ENCODE measurements at regions not wholly inside any gene's neighbourhood (a gene's known extent, or its start where the extent isn't known, plus 50 kb on each side); places are given as distances from the start of the nearest gene placed in this dataset.

DNA sequence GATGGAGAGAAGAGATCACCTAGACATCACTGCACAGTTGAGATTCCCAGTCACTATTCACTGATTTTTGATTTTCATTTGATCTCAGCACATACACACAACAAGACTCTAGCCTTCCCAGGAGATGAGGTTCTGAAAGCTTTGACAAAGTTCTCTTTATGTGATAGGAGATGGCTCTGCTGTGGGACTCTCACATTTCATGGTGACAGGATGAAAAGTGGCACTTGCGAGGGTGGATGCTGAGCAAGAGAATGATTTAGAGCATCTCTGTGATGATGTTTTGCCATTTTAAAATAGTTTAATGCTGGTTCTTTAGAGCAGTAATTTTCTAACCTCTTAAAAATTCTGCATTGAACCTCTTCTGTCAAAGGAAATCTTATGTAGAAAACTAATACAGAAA, 113.3 kb upstream of the CA10 start:
- TF ChIP-seq, protein P1, sequence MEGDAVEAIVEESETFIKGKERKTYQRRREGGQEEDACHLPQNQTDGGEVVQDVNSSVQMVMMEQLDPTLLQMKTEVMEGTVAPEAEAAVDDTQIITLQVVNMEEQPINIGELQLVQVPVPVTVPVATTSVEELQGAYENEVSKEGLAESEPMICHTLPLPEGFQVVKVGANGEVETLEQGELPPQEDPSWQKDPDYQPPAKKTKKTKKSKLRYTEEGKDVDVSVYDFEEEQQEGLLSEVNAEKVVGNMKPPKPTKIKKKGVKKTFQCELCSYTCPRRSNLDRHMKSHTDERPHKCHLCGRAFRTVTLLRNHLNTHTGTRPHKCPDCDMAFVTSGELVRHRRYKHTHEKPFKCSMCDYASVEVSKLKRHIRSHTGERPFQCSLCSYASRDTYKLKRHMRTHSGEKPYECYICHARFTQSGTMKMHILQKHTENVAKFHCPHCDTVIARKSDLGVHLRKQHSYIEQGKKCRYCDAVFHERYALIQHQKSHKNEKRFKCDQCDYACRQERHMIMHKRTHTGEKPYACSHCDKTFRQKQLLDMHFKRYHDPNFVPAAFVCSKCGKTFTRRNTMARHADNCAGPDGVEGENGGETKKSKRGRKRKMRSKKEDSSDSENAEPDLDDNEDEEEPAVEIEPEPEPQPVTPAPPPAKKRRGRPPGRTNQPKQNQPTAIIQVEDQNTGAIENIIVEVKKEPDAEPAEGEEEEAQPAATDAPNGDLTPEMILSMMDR (IDR thresholded peaks at IDR 0.05; ENCODE audit: low read depth, low read length, poor library complexity, severe bottlenecking) = no peak
- no peak for TF ChIP-seq EZH2phosphoT487 (IDR thresholded peaks at IDR 0.05; ENCODE audit: borderline replicate concordance, low read length)

DNA sequence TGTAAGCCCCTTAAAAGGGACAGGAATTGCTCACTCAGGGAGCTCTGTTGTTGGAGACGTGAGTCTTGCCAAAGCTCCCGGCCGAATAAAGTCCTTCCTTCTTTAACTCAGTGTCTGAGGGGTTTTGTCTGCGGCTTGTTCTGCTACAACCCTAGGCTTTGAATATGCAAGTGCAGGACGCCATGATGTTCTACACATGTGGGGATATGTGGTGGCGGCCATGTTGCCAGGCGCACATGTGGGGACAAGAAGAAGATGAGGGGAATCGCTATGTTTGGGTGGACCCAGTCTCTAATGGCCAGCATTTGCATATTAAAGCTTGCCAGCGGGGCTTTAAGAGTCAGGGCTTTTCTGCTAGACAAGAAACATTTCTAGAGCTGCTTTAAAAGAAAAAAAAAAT, 96.8 kb upstream of the CA10 start:
- H4K20me1 ChIP-seq (ENCODE audit: control insufficient read depth, insufficient read depth, low read depth, low read length) = no peaks in the 10 kb centered on the region
- no peak for TF ChIP-seq EZH2phosphoT487 (IDR thresholded peaks at IDR 0.05; ENCODE audit: borderline replicate concordance, low read length)
- TF ChIP-seq, protein P1 (IDR thresholded peaks at IDR 0.05; ENCODE audit: low read depth, low read length, poor library complexity, severe bottlenecking) = no peak
- no peaks in the 10 kb centered on the region for H3K9me2 ChIP-seq (replicated peaks; ENCODE audit: control insufficient read depth, low read length)
- H3K4me3 ChIP-seq (ENCODE audit: low read length) = no peak overlapping the region
- no peak overlapping the region for H3K27ac ChIP-seq (ENCODE audit: low read depth, low read length)
- H3F3A ChIP-seq (ENCODE audit: control insufficient read depth, insufficient read depth) = no peaks in the 10 kb centered on the region
- H3K4me1 ChIP-seq (ENCODE audit: control insufficient read depth, low read length) = no peaks in the 10 kb centered on the region
- H3K27me3 ChIP-seq (ENCODE audit: control insufficient read depth, low read length) = no peaks in the 10 kb centered on the region
- no peak overlapping the region for H3K4me2 ChIP-seq (ENCODE audit: low read length)
- no peaks in the 10 kb centered on the region for H3K79me2 ChIP-seq (ENCODE audit: control insufficient read depth, low read length)
- no peaks in the 10 kb centered on the region for H3K9me3 ChIP-seq (ENCODE audit: control insufficient read depth, insufficient read depth, low read length)
- H3K36me3 ChIP-seq (ENCODE audit: control insufficient read depth, low read length) = no peaks in the 10 kb centered on the region

More for the DNA sequence above, 113.3 kb upstream of the CA10 start:
- H3K4me1 ChIP-seq (ENCODE audit: control insufficient read depth, low read length) = no peaks in the 10 kb centered on the region
- H3K36me3 ChIP-seq (ENCODE audit: control insufficient read depth, low read length) = no peaks in the 10 kb centered on the region
- no peaks in the 10 kb centered on the region for H3K79me2 ChIP-seq (ENCODE audit: control insufficient read depth, low read length)
- no peaks in the 10 kb centered on the region for H3K9me2 ChIP-seq (replicated peaks; ENCODE audit: control insufficient read depth, low read length)
- no peaks in the 10 kb centered on the region for H4K20me1 ChIP-seq (ENCODE audit: control insufficient read depth, insufficient read depth, low read depth, low read length)
- H3F3A ChIP-seq (ENCODE audit: control insufficient read depth, insufficient read depth) = no peaks in the 10 kb centered on the region
- H3K4me2 ChIP-seq (ENCODE audit: low read length) = no peak overlapping the region
- H3K27me3 ChIP-seq (ENCODE audit: control insufficient read depth, low read length) = no peaks in the 10 kb centered on the region
- H3K9me3 ChIP-seq (ENCODE audit: control insufficient read depth, insufficient read depth, low read length) = no peaks in the 10 kb centered on the region
- no peak overlapping the region for H3K27ac ChIP-seq (ENCODE audit: low read depth, low read length)
- no peak overlapping the region for H3K4me3 ChIP-seq (ENCODE audit: low read length)

DNA sequence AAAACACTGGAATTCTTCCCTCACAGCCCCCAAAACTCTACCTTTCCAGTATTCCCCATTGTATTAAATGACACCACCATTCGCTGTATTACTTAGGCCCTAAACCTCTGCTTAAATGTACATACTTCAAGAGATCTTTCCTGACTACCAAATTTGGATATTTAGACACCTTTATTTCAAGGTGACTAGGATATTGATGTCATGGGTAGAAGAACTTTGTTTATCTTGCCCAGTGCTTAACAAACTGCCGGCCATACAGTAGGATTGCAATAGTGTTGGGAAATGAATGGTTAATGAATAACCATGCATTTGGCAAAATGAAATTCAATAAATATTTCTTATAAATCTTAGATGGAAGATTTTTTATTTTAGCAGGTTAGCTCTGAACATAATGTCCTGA, 86.2 kb upstream of the CA10 start:
- Histone ChIP-seq H4K20me1 (ENCODE audit: control insufficient read depth, insufficient read depth, low read depth, low read length) (no peaks in the 10 kb centered on the region), H3K9me2 (replicated peaks; ENCODE audit: control insufficient read depth, low read length) (no peaks in the 10 kb centered on the region), H3K9me3 (ENCODE audit: control insufficient read depth, insufficient read depth, low read length) (no peaks in the 10 kb centered on the region), H3K27me3 (ENCODE audit: control insufficient read depth, low read length) (no peaks in the 10 kb centered on the region), H3K4me2 (ENCODE audit: low read length) (no peak overlapping the region), H3K4me1 (ENCODE audit: control insufficient read depth, low read length) (no peaks in the 10 kb centered on the region), H3F3A (ENCODE audit: control insufficient read depth, insufficient read depth) (no peaks in the 10 kb centered on the region), H3K27ac (ENCODE audit: low read depth, low read length) (no peak overlapping the region), H3K79me2 (ENCODE audit: control insufficient read depth, low read length) (no peaks in the 10 kb centered on the region), H3K4me3 (ENCODE audit: low read length) (no peak overlapping the region), H3K36me3 (ENCODE audit: control insufficient read depth, low read length) (no peaks in the 10 kb centered on the region)
- TF ChIP-seq, protein P1 (IDR thresholded peaks at IDR 0.05; ENCODE audit: low read depth, low read length, poor library complexity, severe bottlenecking) = no peak
- no peak for TF ChIP-seq EZH2phosphoT487 (IDR thresholded peaks at IDR 0.05; ENCODE audit: borderline replicate concordance, low read length)

DNA sequence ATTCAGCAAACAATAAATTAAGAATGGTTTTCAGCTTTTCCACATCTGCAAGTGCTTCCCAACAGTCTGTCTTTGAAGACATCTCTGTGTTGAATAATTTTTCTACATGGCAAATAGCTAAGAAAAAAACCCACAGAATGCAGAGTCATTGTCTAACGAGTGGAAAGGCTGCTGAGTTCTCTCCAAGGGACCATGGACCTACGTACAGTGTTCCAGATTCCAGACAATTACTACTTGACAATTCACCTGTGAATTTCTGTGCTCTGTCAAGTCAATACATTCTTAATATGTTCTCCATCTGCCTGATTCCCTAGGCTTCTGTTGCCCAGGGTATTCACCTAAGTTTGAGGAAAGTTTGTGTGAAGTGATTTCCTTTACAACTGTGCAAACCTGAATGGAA, 83.8 kb upstream of the CA10 start:
- H3K4me1 ChIP-seq (ENCODE audit: control insufficient read depth, low read length) = no peaks in the 10 kb centered on the region
- TF ChIP-seq EZH2phosphoT487 (IDR thresholded peaks at IDR 0.05; ENCODE audit: borderline replicate concordance, low read length) = no peak
- TF ChIP-seq, protein P1 (IDR thresholded peaks at IDR 0.05; ENCODE audit: low read depth, low read length, poor library complexity, severe bottlenecking) = no peak
- no peaks in the 10 kb centered on the region for H3K9me2 ChIP-seq (replicated peaks; ENCODE audit: control insufficient read depth, low read length)
- no peaks in the 10 kb centered on the region for H3K36me3 ChIP-seq (ENCODE audit: control insufficient read depth, low read length)
- H3K4me3 ChIP-seq (ENCODE audit: low read length) = no peak overlapping the region
- H3K4me2 ChIP-seq (ENCODE audit: low read length) = no peak overlapping the region
- no peak overlapping the region for H3K27ac ChIP-seq (ENCODE audit: low read depth, low read length)
- H4K20me1 ChIP-seq (ENCODE audit: control insufficient read depth, insufficient read depth, low read depth, low read length) = no peaks in the 10 kb centered on the region
- H3K9me3 ChIP-seq (ENCODE audit: control insufficient read depth, insufficient read depth, low read length) = no peaks in the 10 kb centered on the region
- no peaks in the 10 kb centered on the region for H3F3A ChIP-seq (ENCODE audit: control insufficient read depth, insufficient read depth)
- no peaks in the 10 kb centered on the region for H3K79me2 ChIP-seq (ENCODE audit: control insufficient read depth, low read length)
- H3K27me3 ChIP-seq (ENCODE audit: control insufficient read depth, low read length) = no peaks in the 10 kb centered on the region
